HepG2 (cell line): ENCODE measurements at regions not wholly inside any gene's neighbourhood (a gene's known extent, or its start where the extent isn't known, plus 50 kb on each side); places are given as distances from the start of the nearest gene placed in this dataset.

Experiments used
- ATAC-seq: fragments of 200-7000 bp; cut with Tn5 transposase; 3 replicates; pipeline ENCODE4 v1.9.1; 2020; ENCODE audit warnings: mild to moderate bottlenecking, moderate library complexity
- BruUV-seq: library from RNA; stranded (reverse); fragments of 400-500 nt; replicated peaks from 2 replicates; lab custom pipeline; 2021; lab: Mats Ljungman, UMichigan
- CTCF ChIA-PET: fragments of 300-600 bp; formaldehyde crosslinking; extraction: SDS; loops from one replicate; lab custom pipeline; 2021; ENCODE audit warnings: low total read pairs, inconsistent platforms, low intra/inter-chr PET ratio; lab: Yijun Ruan, JAX
- POLR2A ChIA-PET: fragments of 350-600 bp; sonication (Branson Sonifier 250); formaldehyde crosslinking; loops from one replicate; lab custom pipeline; 2020; ENCODE audit warnings: antibody characterized with exemption, inconsistent platforms; lab: Yijun Ruan, JAX
- DNase-seq: peaks from one replicate; pipeline ENCODE4 v3.0.0-alpha.2; 2015; ENCODE audit warnings: low spot score
- FAIRE-seq: peaks from 3 replicates; lab custom pipeline; 2011; peaks lifted over from hg19 to GRCh38; lab: Jason Lieb, UNC
- H2AFZ ChIP-seq: one replicate; pipeline ENCODE4 v1.6.1; 2011; ENCODE audit warnings: low read length, inconsistent platforms
- H3K27ac ChIP-seq: fragments of 300-600 bp; 3 replicates; pipeline ENCODE4 v1.8.0; 2011; ENCODE audit warnings: mixed run types, mild to moderate bottlenecking, mixed read lengths, low read length, inconsistent platforms; ENCODE audit not compliant: insufficient read depth; ENCODE audit errors: extremely low read length
- H3K27me3 ChIP-seq, 2 experiments: fragments of 200-600 bp in 1 of 2; 2 replicates in 1 of 2; 3 replicates in 1 of 2; pipeline versions ENCODE4 v1.6.0 to v1.8.0; 2011; ENCODE audit warnings: low read length in 2 of 2, mild to moderate bottlenecking in 2 of 2, moderate library complexity in 2 of 2, inconsistent platforms in 1 of 2; ENCODE audit not compliant: insufficient read depth in 2 of 2, control insufficient read depth in 1 of 2
- H3K36me3 ChIP-seq, 2 experiments: fragments of 200-600 bp in 1 of 2; replicated peaks in 1 of 2; 2 replicates in 1 of 2; 3 replicates in 1 of 2; pipeline versions ENCODE4 v1.5.1 to v1.8.0; 2011; ENCODE audit warnings: low read length in 2 of 2, inconsistent platforms in 1 of 2; ENCODE audit not compliant: insufficient read depth in 2 of 2, control insufficient read depth in 1 of 2
- H3K4me1 ChIP-seq: 2 replicates; pipeline ENCODE4 v1.5.1; 2012; ENCODE audit warnings: low read length, inconsistent platforms; ENCODE audit not compliant: insufficient read depth
- H3K4me2 ChIP-seq: 2 replicates; pipeline ENCODE4 v1.6.0; 2011; ENCODE audit warnings: low read depth, low read length, inconsistent platforms
- H3K4me3 ChIP-seq, 3 experiments: fragments of 200-600 bp in 1 of 3; sonication (generic), shearing (Covaris generic) in 1 of 3; replicated peaks in 1 of 3; 2 replicates each; pipeline ENCODE4 v1.5.1; 2011 to 2016; ENCODE audit warnings: low read length in 3 of 3, inconsistent platforms in 2 of 3, low read depth in 2 of 3, mild to moderate bottlenecking in 2 of 3, control low read depth in 1 of 3, mixed read lengths in 1 of 3; ENCODE audit not compliant: insufficient read depth in 1 of 3
- H3K79me2 ChIP-seq: one replicate; pipeline ENCODE4 v1.6.1; 2011; ENCODE audit warnings: low read length, inconsistent platforms; ENCODE audit not compliant: insufficient read depth
- H3K9ac ChIP-seq: 2 replicates; pipeline ENCODE4 v1.6.0; 2011; ENCODE audit warnings: mild to moderate bottlenecking, low read depth, low read length, inconsistent platforms; ENCODE audit not compliant: insufficient read depth
- H3K9me3 ChIP-seq: 2 replicates; pipeline ENCODE4 v1.5.1; 2012; ENCODE audit warnings: mild to moderate bottlenecking, low read length
- H4K20me1 ChIP-seq: 2 replicates; pipeline ENCODE4 v1.6.0; 2011; ENCODE audit warnings: inconsistent platforms, mild to moderate bottlenecking, low read length, moderate library complexity; ENCODE audit not compliant: insufficient read depth
- AHR ChIP-seq: IDR thresholded peaks from 2 replicates; pipeline ENCODE4 v1.6.1; 2018; ENCODE audit warnings: missing genetic modification reagents, missing compliant biosample characterization
- GMEB2 ChIP-seq: IDR thresholded peaks from 2 replicates; pipeline ENCODE4 v1.6.1; 2016; ENCODE audit warnings: missing biosample characterization, missing genetic modification reagents, low read depth
- KDM2A ChIP-seq: sonication (generic); formaldehyde crosslinking; IDR thresholded peaks from 2 replicates; pipeline ENCODE4 v1.4.0; 2020; ENCODE audit warnings: low read depth, missing genetic modification reagents, borderline replicate concordance
- SNAI1 ChIP-seq: sonication (generic); formaldehyde crosslinking; IDR thresholded peaks from 2 replicates; pipeline ENCODE4 v1.5.0; 2020; ENCODE audit warnings: mild to moderate bottlenecking, missing genetic modification reagents, borderline replicate concordance
- SOX6 ChIP-seq, 2 experiments: fragments of 450-650 bp in 1 of 2; sonication (generic) in 1 of 2; formaldehyde crosslinking in 1 of 2; IDR thresholded peaks; 2 replicates each; pipeline versions ENCODE4 v1.4.0 to v1.6.1; 2017 to 2020; ENCODE audit warnings: antibody characterized with exemption in 1 of 2, mild to moderate bottlenecking in 1 of 2, missing genetic modification reagents in 1 of 2
- SP4 ChIP-seq: sonication (generic); formaldehyde crosslinking; IDR thresholded peaks from 2 replicates; pipeline ENCODE4 v1.8.1; 2023; ENCODE audit warnings: mild to moderate bottlenecking, missing genetic modification reagents
- ZGPAT ChIP-seq: IDR thresholded peaks from 2 replicates; pipeline ENCODE4 v1.6.1; 2016; ENCODE audit warnings: mild to moderate bottlenecking
- ZNF251 ChIP-seq: sonication (generic); formaldehyde crosslinking; IDR thresholded peaks from 2 replicates; pipeline ENCODE4 v1.9.0; 2021; ENCODE audit warnings: mild to moderate bottlenecking, missing genetic modification reagents
- ZNF382 ChIP-seq: sonication (generic); formaldehyde crosslinking; IDR thresholded peaks from 2 replicates; pipeline ENCODE4 v1.5.0; 2020; ENCODE audit warnings: missing genetic modification reagents, mild to moderate bottlenecking, borderline replicate concordance
- WGBS: methylation state at CpG from one replicate; pipeline ENCODE4 v1.1.6; 2017; ENCODE audit warnings: low lambda C conversion rate; 5-methylcytosine and 5-hydroxymethylcytosine counted together
- in situ Hi-C: cut with HindIII; loops from 2 replicates; pipeline ENCODE4 v1.10.0; 2017; ENCODE audit warnings: low pct_unique_long_range_greater_than_20kb; ENCODE audit not compliant: extremely low pct_ligation_motif_present
- intact Hi-C: fragments of 100-400 bp; cut with micrococcal nuclease; formaldehyde crosslinking; loops from one replicate; pipeline ENCODE4 v1.10.0; 2022; ENCODE audit not compliant: unreplicated experiment

DNA sequence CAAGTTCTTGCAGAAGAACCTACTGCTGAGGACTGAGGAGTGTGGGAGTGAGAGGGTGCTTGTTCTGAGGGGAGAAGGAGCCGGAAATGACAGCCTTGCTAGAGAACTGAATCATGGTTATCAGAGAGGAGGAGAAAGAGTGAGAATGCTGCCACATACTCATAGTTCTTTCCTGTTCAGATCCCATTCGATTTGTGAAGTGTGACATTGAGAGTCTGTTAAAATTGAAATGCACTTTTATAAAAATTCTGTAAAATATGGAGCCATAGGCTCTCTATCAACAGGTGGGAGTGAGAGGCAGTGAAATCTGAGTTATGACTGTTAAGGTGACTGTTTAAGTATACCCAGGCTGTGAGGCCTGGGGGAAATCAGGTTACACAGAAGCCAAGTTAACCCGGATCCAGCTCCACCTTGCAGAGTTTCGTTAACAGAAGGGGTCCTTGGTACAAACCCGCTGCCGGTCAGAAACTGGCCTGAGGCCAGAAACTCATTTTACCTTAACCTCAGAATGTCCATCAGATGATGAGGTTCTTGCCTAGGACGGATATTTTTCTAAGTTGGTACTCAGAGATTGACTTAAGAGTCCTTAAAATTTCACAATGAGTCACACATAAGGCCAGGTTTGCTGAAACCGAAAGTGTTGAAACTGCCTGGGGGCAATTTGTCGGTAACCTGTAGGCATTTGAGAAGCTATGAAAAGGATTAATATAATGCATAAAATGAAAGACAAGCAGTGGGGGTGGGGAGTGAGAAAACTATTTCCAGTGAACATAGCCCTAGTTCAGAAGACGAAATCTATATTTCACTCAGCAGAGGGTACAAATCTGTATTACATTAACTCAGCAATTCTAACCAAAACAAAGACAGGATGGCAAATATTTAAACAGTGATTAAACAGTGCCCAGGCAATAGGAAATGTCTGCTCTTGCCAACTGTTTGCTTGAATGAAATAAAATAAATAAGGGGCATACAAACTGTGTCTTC is 350.5 kb downstream of the KCNRG start (continued):
- TF ChIP-seq GMEB2 (CRISPR knock-in tag) = no peak

- FAIRE-seq = no peak
- Histone ChIP-seq H3K79me2 (peaks cover 2% of the 10 kb centered on the region), H3K4me3 (no peak overlapping the region), H3K9me3 (no peaks in the 10 kb centered on the region), H3K4me1 (peaks cover 25% of the 10 kb centered on the region), H4K20me1 (peaks cover 2% of the 10 kb centered on the region; the same call in 1 of the 2 replicates), H3K27ac (no peak overlapping the region), H3K36me3 (no peaks in the 10 kb centered on the region), H2AFZ (no peak overlapping the region), H3K27me3 (no peaks in the 10 kb centered on the region), H3K4me2 (peak overlapping the region; percentile 67; the same call in 1 of the 2 replicates), H3K9ac (no peak overlapping the region)
- TF ChIP-seq SOX6 (IDR thresholded peaks at IDR 0.05) (no peak), SOX6 (CRISPR knock-in tag; IDR thresholded peaks at IDR 0.05) (no peak), ZNF251 (CRISPR knock-in tag) (no peak), SP4 (CRISPR knock-in tag) (no peak), SNAI1 (CRISPR knock-in tag) (no peak), ZGPAT (CRISPR knock-in tag) (no peak), KDM2A (no peak), AHR (no peak), ZNF382 (CRISPR knock-in tag) (no peak)
- BruUV-seq = no TSS peak
- no peak for ATAC-seq
- 96% methylated on average over 6 of the region's 6 CpGs for WGBS
- in situ Hi-C loops = no loop called here
- DNase-seq = no peak
- ChIA-PET POLR2A (interaction anchor here (1.0 kb wide), 1 partner anchor 13 kb away, joined by 4 read pairs; no protein-coding TSS in a partner anchor), CTCF (no interaction called here)
- intact Hi-C loops = no loop called here
Measured at GRCh38 chr13:50366488-50367174, 351.4 kb downstream of the KCNRG start.
